ENCODE measurements at regions not wholly inside any gene's neighbourhood (a gene's known extent, or its start where the extent isn't known, plus 50 kb on each side); places are given as distances from the start of the nearest gene placed in this dataset.

DNA sequence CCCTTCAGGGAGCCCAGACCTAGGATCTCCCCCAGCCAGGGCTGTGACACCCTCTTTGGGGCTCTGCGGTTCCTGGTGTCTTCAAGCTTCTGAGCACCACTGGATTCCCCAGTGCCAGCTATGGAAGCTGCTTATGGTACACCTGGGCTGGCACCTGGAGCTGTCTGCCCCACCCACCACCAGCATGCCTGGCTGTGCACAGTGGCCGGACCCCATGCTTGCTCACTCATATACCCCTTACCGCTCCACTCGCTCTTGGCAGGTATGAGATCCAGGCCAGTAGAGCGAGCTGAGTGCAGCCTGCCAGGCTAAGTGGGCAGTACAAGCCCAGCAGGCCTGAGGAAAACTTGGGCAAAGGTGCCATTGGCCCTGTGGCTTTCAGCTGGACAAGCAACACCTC is 114.0 kb downstream of the DACT1 start:
- TF ChIP-seq POLR2AphosphoS5 (IDR thresholded peaks at IDR 0.05): no peak
- TF ChIP-seq, protein P1, sequence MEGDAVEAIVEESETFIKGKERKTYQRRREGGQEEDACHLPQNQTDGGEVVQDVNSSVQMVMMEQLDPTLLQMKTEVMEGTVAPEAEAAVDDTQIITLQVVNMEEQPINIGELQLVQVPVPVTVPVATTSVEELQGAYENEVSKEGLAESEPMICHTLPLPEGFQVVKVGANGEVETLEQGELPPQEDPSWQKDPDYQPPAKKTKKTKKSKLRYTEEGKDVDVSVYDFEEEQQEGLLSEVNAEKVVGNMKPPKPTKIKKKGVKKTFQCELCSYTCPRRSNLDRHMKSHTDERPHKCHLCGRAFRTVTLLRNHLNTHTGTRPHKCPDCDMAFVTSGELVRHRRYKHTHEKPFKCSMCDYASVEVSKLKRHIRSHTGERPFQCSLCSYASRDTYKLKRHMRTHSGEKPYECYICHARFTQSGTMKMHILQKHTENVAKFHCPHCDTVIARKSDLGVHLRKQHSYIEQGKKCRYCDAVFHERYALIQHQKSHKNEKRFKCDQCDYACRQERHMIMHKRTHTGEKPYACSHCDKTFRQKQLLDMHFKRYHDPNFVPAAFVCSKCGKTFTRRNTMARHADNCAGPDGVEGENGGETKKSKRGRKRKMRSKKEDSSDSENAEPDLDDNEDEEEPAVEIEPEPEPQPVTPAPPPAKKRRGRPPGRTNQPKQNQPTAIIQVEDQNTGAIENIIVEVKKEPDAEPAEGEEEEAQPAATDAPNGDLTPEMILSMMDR (IDR thresholded peaks at IDR 0.05): no peak
